ENCODE measurements at regions not wholly inside any gene's neighbourhood (a gene's known extent, or its start where the extent isn't known, plus 50 kb on each side); places are given as distances from the start of the nearest gene placed in this dataset.

DNA sequence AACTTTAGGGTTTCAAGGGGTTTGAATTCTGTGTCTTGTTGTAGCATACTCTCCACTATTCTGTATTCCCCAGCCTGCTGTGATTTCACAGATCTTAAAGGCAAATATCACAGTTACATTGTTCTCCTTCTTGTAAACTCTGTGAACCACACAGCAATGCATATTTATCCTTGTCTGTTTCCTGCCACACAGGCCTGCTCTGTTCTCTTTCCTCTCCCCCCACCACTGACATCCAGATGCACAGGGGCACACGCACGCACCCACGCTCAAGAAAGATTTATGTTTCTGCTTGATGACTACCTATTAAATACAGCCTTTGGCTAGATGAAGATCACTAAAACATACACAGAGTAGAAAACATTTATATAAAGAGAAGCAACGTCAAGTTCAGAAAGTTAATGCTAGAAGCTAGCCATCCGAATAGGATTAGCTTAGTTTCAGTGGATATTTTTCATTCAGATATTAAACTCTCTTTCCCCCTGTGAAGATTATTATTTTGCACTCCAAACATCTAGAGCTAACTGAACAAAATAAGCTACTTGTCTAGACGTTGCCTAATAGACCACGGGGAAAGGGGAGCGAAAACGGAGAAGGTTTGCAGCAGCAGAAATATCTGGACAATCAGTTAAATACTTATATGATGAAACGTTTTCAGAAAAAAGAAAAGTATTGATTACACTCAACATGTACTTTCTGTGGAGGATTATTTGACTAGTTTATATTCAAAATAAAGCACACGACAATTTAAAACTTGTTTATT, 193.1 kb upstream of the SEMA3C start:
- ATAC-seq (replicated peaks) (no peak), DNase-seq (no peak)
- Mint-ChIP-seq H3K36me3 (ENCODE audit: insufficient read depth) (peaks cover 3% of the 10 kb centered on the region), H3K9me3 (peaks cover 2 to 7% of the 10 kb centered on the region in 2 donors), H3K27me3 (no peaks in the 10 kb centered on the region), H3K4me1 (ENCODE audit: low read depth in 2 of 2) (no peaks in the 10 kb centered on the region), H3K27ac (no peak overlapping the region), H3K4me3 (no peak overlapping the region)

DNA sequence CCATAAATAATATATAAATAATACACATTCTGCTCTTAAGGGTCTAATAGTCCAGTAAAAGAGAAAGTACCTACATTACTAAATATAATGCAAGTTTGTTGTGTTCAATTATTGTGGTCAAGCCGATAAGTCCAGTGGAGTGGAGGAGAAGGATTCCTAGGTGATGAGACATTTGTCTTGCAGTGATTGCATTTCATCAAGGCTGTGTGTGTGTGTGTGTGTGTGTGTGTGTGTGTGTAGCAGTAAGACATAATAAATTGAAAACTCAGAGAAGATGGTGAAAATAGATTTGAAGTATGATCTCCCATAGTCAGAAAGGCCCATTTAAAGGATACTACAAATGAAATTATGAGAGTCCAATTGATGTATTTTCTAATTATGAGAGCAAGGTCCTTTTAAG, 192.5 kb upstream of the SEMA3C start:
- Mint-ChIP-seq H3K9me3 (peaks cover 2 to 7% of the 10 kb centered on the region in 2 donors), H3K27me3 (no peaks in the 10 kb centered on the region), H3K36me3 (ENCODE audit: insufficient read depth) (peaks cover 3% of the 10 kb centered on the region), H3K27ac (no peak overlapping the region), H3K4me3 (no peak overlapping the region), H3K4me1 (ENCODE audit: low read depth in 2 of 2) (no peaks in the 10 kb centered on the region)
- ATAC-seq (replicated peaks), result no peak
- DNase-seq, result no peak

DNA sequence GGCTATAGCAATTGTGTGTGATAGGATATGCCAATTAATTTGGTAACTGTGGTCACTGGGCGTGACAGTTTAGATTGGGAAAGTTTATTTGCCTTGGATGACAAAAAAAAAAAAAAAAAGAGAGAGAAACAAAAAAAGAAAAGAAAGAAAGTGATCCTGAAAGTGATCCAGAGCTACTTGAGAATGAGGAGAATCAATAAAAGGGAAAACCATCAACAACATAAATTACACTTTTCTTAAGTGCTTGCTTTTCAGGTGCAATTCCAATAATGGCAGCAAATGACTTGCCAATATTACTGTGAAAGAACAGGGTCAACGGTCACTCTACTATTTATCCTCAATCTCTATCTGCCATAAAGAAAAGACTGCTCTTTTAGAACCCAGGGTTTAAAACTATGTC, 191.8 kb upstream of the SEMA3C start:
- no peak for ATAC-seq (replicated peaks)
- Mint-ChIP-seq H3K9me3 (peaks cover 4 to 7% of the 10 kb centered on the region in 2 donors), H3K27me3 (no peaks in the 10 kb centered on the region)

DNA sequence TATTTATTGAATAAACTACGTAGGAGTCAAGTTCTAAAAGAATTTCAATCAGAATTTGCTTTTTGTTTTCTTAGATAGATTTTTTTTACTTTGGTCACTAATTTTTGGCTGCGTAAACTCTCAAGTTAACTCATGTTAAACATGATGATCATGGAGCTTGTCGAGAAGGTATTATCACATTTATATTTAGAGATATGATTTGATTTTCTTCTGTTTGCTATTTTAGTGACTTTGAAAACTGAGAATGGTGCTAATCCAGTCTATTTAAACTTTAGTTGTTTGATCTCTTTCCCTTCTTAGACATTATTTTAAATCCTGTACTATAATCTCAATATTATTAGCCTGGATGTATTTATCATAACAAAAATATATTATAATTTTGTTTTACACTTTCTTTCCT, 179.4 kb upstream of the SEMA3C start:
- Mint-ChIP-seq H3K4me3 (no peak overlapping the region), H3K27ac (no peak overlapping the region), H3K36me3 (ENCODE audit: insufficient read depth) (no peaks in the 10 kb centered on the region), H3K27me3 (no peaks in the 10 kb centered on the region), H3K9me3 (no peaks in the 10 kb centered on the region), H3K4me1 (ENCODE audit: low read depth in 2 of 2) (no peaks in the 10 kb centered on the region)
- no peak for ATAC-seq (replicated peaks)
- DNase-seq, result no peak

More for the DNA sequence above, 191.8 kb upstream of the SEMA3C start:
- no peaks in the 10 kb centered on the region for H3K4me1 Mint-ChIP-seq (ENCODE audit: low read depth in 2 of 2)
- H3K27ac Mint-ChIP-seq, result no peak overlapping the region
- DNase-seq, result no peak
- H3K4me3 Mint-ChIP-seq, result no peak overlapping the region
- H3K36me3 Mint-ChIP-seq (ENCODE audit: insufficient read depth), result peaks cover 3% of the 10 kb centered on the region

DNA sequence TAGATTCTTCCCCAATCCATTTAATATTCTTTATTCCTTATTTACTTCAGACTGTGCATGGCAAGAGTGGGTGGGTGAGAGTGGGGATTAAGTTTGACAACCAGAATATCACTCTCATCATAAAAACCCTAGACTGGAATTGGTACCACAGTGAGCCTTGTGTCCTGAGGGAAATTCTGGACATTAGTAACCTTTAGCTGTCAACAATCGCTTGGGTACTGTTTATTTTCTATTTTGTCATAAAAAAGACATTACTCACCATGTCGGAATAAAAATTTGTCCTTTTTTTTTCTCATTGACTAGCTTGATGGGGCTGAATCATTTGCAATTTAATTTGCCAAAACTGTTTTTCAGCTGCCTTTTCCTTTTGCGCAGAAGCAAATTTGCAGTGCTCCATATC, 176.1 kb upstream of the SEMA3C start:
- ATAC-seq (replicated peaks) (no peak), DNase-seq (no peak)
- peaks cover 2 to 6% of the 10 kb centered on the region in 2 donors for H3K9me3 Mint-ChIP-seq
- no peaks in the 10 kb centered on the region for H3K27me3 Mint-ChIP-seq
- H3K36me3 Mint-ChIP-seq (ENCODE audit: insufficient read depth), result no peaks in the 10 kb centered on the region
- H3K4me3 Mint-ChIP-seq, result no peak overlapping the region
- no peaks in the 10 kb centered on the region for H3K4me1 Mint-ChIP-seq (ENCODE audit: low read depth in 2 of 2)
- H3K27ac Mint-ChIP-seq, result no peak overlapping the region

DNA sequence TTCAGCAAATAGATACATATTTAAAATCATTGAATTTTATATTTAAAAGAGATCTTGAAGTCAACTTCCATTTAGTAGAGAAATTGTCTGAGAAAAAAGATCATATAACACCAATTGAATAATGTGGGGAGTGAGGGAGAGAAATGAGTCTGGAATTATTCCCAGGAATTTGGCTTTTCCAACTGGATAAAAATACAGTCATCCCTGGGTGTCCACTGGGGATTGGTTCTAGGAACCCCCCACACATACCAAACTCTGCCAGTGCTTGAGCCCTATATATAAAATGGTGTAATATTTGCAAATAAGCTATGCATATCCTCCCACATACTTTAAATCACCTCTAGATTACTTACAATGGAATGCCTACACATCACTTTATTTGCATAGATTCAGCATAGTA, 162.8 kb upstream of the SEMA3C start:
- Mint-ChIP-seq H3K4me3 (no peak overlapping the region), H3K27me3 (no peaks in the 10 kb centered on the region), H3K36me3 (ENCODE audit: insufficient read depth) (no peaks in the 10 kb centered on the region), H3K27ac (no peak overlapping the region), H3K4me1 (ENCODE audit: low read depth in 2 of 2) (no peaks in the 10 kb centered on the region), H3K9me3 (peaks cover 5 to 10% of the 10 kb centered on the region in 2 donors)
- DNase-seq, result no peak
- ATAC-seq (replicated peaks), result no peak

DNA sequence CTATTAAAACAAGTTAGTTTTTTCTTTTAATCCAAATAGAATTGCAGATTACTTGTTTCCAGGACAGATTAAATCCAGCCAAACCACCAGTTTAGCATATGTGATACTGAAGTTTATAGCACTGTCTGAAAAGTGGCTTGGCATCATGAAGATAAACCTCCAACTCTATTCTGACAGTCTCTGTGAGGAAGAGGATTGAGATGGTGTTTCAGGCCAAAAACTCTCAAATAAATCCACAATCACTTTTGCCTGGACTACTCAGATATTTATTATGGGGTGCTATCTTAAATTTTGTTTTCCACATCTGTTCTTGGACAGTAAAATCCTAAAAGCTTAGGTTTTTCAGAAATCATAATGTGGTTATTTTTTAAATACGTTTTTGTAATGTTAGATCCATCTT, 161.7 kb upstream of the SEMA3C start:
- H3K27me3 Mint-ChIP-seq, result no peaks in the 10 kb centered on the region
- H3K36me3 Mint-ChIP-seq (ENCODE audit: insufficient read depth), result no peaks in the 10 kb centered on the region
- DNase-seq (no peak), ATAC-seq (replicated peaks) (no peak)
- H3K9me3 Mint-ChIP-seq, result peaks cover 4 to 10% of the 10 kb centered on the region in 2 donors
- no peak overlapping the region for H3K27ac Mint-ChIP-seq
- H3K4me1 Mint-ChIP-seq (ENCODE audit: low read depth in 2 of 2), result no peaks in the 10 kb centered on the region
- H3K4me3 Mint-ChIP-seq, result no peak overlapping the region

DNA sequence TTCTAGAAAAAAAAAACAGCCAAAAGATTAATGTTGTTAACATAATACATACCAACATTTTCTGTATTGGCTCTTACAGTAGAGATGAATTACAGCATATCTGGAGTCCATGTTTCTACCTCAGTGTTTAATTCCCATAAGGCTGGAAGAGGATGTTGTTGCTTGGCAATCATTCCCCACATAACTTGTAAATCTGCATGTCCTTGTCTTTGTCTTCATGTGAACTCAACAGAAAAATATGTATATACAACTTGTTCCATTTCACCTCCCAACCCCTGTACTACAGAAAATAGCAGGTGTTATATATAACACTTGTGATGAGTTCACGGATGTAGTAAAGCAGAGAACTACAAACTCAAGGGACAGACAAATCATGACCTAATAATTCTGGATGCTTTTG, 160.9 kb upstream of the SEMA3C start:
- Mint-ChIP-seq H3K27ac (no peak overlapping the region), H3K36me3 (ENCODE audit: insufficient read depth) (no peaks in the 10 kb centered on the region), H3K4me1 (ENCODE audit: low read depth in 2 of 2) (no peaks in the 10 kb centered on the region), H3K27me3 (no peaks in the 10 kb centered on the region), H3K4me3 (no peak overlapping the region), H3K9me3 (peaks cover 5 to 10% of the 10 kb centered on the region in 2 donors)
- DNase-seq, result no peak
- no peak for ATAC-seq (replicated peaks)

DNA sequence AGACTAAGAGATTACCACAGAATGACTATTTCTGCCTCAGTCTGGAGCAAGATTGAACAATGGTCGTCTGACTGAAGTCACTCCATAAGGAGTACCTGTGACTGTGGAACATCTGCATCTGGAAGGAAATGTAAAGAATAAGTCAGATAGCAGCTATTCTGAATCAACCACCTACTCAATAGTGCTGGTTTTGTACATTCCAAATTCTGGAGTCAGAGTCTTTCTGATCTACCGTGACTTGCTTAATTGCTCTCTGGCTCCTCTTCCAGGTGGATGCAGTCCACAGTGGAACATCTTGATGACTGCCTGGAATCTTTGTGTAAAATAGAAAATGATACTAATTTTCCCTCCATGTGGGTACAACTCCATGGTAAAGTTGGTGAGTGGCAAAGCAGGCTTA, 156.3 kb upstream of the SEMA3C start:
- ATAC-seq (replicated peaks), result no peak
- no peaks in the 10 kb centered on the region for H3K36me3 Mint-ChIP-seq (ENCODE audit: insufficient read depth)
- no peaks in the 10 kb centered on the region for H3K4me1 Mint-ChIP-seq (ENCODE audit: low read depth in 2 of 2)
- no peak for DNase-seq
- H3K4me3 Mint-ChIP-seq, result no peak overlapping the region
- H3K27me3 Mint-ChIP-seq, result no peaks in the 10 kb centered on the region
- peaks cover 9 to 10% of the 10 kb centered on the region in 2 donors for H3K9me3 Mint-ChIP-seq
- no peak overlapping the region for H3K27ac Mint-ChIP-seq

DNA sequence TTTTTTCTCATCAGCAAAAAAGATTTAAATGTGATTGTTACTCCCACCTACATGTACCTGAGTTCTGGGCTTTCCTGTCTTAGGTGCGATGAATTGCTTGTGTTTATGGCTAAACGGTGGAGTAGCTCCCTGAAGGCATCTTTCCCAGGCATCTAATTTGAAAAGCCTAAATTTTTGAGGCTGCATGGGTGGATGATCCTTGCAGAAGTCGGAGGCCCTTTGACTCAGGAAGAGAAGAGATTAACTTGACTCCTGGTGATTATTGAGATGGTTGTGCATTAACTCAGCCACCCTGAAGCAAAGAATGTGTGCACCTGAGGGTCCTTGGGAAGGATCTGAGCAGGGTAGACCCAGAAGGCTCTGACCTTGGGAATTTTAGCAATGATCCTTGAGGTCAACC, 155.6 kb upstream of the SEMA3C start:
- ATAC-seq (replicated peaks), result no peak
- Mint-ChIP-seq H3K9me3 (peaks cover 9 to 10% of the 10 kb centered on the region in 2 donors), H3K27me3 (no peaks in the 10 kb centered on the region), H3K4me1 (ENCODE audit: low read depth in 2 of 2) (no peaks in the 10 kb centered on the region), H3K27ac (no peak overlapping the region), H3K4me3 (no peak overlapping the region), H3K36me3 (ENCODE audit: insufficient read depth) (no peaks in the 10 kb centered on the region)
- no peak for DNase-seq

DNA sequence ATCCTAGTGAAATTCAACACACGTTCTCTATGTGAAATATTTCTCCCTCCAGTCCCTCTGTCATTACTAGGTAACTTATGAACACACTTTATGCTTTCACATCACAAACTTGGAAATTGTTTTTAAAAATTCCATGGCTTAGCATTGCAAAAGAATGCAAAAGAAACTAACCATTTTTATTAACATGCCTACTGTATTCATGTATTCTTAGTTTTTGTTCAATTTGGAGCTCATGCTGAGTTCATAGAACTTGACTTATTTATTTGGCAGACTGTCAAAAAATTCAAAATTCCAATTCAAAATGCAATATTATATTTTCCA, 155.0 kb upstream of the SEMA3C start:
- Mint-ChIP-seq H3K36me3 (ENCODE audit: insufficient read depth) (no peaks in the 10 kb centered on the region), H3K4me1 (ENCODE audit: low read depth in 2 of 2) (no peaks in the 10 kb centered on the region), H3K27ac (no peak overlapping the region), H3K27me3 (no peaks in the 10 kb centered on the region), H3K9me3 (peaks cover 9 to 10% of the 10 kb centered on the region in 2 donors), H3K4me3 (no peak overlapping the region)
- no peak for ATAC-seq (replicated peaks)
- DNase-seq, result no peak

DNA sequence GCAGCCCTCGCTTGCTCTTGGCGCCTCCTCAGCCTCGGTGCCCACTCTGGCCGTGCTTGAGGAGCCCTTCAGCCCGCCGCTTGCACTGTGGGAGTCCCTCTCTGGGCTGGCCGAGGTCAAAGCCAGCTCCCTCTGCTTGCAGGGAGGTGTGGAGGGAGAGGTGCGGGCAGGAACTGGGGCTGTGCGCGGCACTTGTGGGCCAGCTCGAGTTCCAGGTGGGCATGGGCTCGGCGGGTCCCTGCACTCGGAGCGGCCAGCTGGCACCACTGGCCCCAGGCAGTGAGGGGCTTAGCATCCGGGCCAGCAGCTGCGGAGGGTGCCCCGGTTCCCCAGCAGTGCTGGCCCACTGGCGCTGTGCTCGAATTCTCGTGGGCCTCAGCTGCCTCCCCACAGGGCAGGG, 152.1 kb upstream of the SEMA3C start:
- no peak overlapping the region for H3K27ac Mint-ChIP-seq
- no peaks in the 10 kb centered on the region for H3K4me1 Mint-ChIP-seq (ENCODE audit: low read depth in 2 of 2)
- ATAC-seq (replicated peaks) (no peak), DNase-seq (no peak)
- H3K9me3 Mint-ChIP-seq, result peaks cover 10 to 11% of the 10 kb centered on the region in 2 donors
- H3K36me3 Mint-ChIP-seq (ENCODE audit: insufficient read depth), result no peaks in the 10 kb centered on the region
- H3K4me3 Mint-ChIP-seq, result no peak overlapping the region
- no peaks in the 10 kb centered on the region for H3K27me3 Mint-ChIP-seq

DNA sequence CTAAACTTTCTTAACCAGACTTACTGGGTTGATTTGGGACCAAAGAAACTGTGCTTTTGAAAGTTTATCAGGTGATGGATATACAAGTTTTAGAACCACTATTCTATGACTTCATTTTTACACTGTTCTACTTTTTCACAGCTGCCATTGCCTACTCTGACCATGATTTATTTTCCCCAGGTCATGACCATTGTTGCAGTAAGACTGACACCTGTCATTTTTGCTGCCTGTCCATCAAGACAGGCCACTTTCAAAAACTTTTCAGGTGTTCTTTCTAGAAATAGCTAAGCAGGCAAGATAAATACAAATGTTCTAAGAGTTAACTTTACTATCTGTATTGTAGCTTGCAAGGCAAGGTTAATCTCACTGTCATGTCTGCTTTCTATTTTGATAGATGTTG, 147.9 kb upstream of the SEMA3C start:
- H3K27me3 Mint-ChIP-seq, result no peaks in the 10 kb centered on the region
- H3K4me1 Mint-ChIP-seq (ENCODE audit: low read depth in 2 of 2), result no peaks in the 10 kb centered on the region
- no peaks in the 10 kb centered on the region for H3K36me3 Mint-ChIP-seq (ENCODE audit: insufficient read depth)

DNA sequence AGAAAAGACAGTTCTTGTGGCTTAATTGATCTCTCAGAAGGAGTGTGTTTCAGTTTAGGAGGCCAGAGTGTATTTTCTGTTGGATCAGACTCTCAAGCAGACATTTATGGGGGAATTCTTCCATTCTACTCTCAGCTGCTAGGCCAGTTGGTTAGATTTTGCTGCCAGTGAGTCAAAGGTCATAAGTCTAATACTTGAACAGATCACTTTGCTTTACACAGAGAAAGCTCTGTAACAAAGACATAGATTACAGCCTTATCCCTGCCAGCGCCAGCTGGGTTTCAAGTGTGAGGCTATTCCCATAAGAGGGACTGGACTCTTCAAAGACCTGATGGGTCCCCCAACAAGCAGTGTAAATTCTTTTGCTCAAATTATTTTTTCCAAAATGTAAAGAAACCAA, 145.6 kb upstream of the SEMA3C start:
- DNase-seq, result no peak
- H3K9me3 Mint-ChIP-seq, result peaks cover 10 to 20% of the 10 kb centered on the region in 2 donors
- no peak overlapping the region for H3K4me3 Mint-ChIP-seq
- ATAC-seq (replicated peaks), result no peak
- H3K4me1 Mint-ChIP-seq (ENCODE audit: low read depth in 2 of 2), result no peaks in the 10 kb centered on the region
- no peaks in the 10 kb centered on the region for H3K36me3 Mint-ChIP-seq (ENCODE audit: insufficient read depth)
- H3K27me3 Mint-ChIP-seq, result no peaks in the 10 kb centered on the region
- H3K27ac Mint-ChIP-seq, result no peak overlapping the region

More for the DNA sequence above, 147.9 kb upstream of the SEMA3C start:
- ATAC-seq (replicated peaks), result no peak
- Mint-ChIP-seq H3K27ac (no peak overlapping the region), H3K4me3 (no peak overlapping the region), H3K9me3 (peaks cover 10 to 20% of the 10 kb centered on the region in 2 donors)
- no peak for DNase-seq

DNA sequence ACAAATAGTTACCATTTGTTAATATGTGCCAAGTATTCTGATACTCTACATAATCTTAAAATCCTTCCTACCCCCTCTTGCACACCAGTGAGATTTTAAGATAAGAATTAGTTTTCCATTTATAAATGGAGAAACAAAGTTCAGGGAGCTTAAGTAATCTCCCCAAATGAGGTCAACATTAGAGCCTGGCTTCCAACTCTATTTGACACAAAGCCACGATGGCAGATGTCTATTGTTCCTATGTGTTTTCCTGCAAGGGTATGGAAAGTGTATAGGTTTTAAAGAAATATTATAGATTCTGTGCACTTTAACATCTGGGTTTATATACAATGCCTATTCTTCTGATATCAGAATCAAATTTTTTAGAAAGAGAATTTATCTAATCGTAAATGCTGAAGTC, 143.9 kb upstream of the SEMA3C start:
- Mint-ChIP-seq H3K36me3 (ENCODE audit: insufficient read depth) (no peaks in the 10 kb centered on the region), H3K27me3 (no peaks in the 10 kb centered on the region), H3K9me3 (peaks cover 10 to 20% of the 10 kb centered on the region in 2 donors), H3K27ac (no peak overlapping the region), H3K4me1 (ENCODE audit: low read depth in 2 of 2) (no peaks in the 10 kb centered on the region), H3K4me3 (no peak overlapping the region)
- no peak for ATAC-seq (replicated peaks)
- DNase-seq, result no peak

Data from effector memory CD8-positive, alpha-beta T cell (primary cell).